HL-60 (cell line): ENCODE measurements at regions not wholly inside any gene's neighbourhood (a gene's known extent, or its start where the extent isn't known, plus 50 kb on each side); places are given as distances from the start of the nearest gene placed in this dataset.

Source experiments
- DNase-seq, 2 experiments: peaks; one replicate each; pipeline ENCODE4 v3.0.0-alpha.2; 2010 to 2020; ENCODE audit warnings: low read depth in 1 of 2, low spot score in 1 of 2
- H3K27ac ChIP-seq: fragments of 250-450 bp; sonication (Bioruptor Pico); replicated peaks from 2 replicates; pipeline ENCODE4 v1.5.1; 2020; ENCODE audit warnings: mild to moderate bottlenecking, moderate library complexity
- H3K27me3 ChIP-seq: fragments of 250-450 bp; sonication (Bioruptor Pico); 2 replicates; pipeline ENCODE4 v1.5.1; 2021; ENCODE audit warnings: mild to moderate bottlenecking, moderate library complexity; ENCODE audit not compliant: insufficient read depth, poor library complexity, severe bottlenecking
- H3K4me3 ChIP-seq: replicated peaks from 2 replicates; pipeline ENCODE4 v1.5.1; 2011; ENCODE audit warnings: mild to moderate bottlenecking, control low read depth, low read length; ENCODE audit not compliant: insufficient read depth
- CTCF ChIP-seq: IDR thresholded peaks from one replicate; pipeline ENCODE4 v1.5.1; 2011; ENCODE audit warnings: low read length, control low read depth, inconsistent platforms; ENCODE audit not compliant: insufficient read depth
- GABPA ChIP-seq: IDR thresholded peaks from 2 replicates; pipeline ENCODE4 v1.6.1; 2012; ENCODE audit warnings: low read depth
- POLR2AphosphoS5 ChIP-seq: IDR thresholded peaks from 2 replicates; pipeline ENCODE4 v1.6.1; 2012; ENCODE audit warnings: low read depth
- REST ChIP-seq: IDR thresholded peaks from 2 replicates; pipeline ENCODE4 v1.6.1; 2012; ENCODE audit warnings: low read depth; ENCODE audit not compliant: insufficient replicate concordance
- SPI1 ChIP-seq: IDR thresholded peaks from 2 replicates; pipeline ENCODE4 v1.6.1; 2012; ENCODE audit warnings: low read depth, mild to moderate bottlenecking, borderline replicate concordance

GRCh38 chr13:71018995-71019394 lies 848.0 kb downstream of the DACH1 start:
- Histone ChIP-seq H3K4me3 (no peak overlapping the region), H3K27me3 (no peaks in the 10 kb centered on the region), H3K27ac (no peak overlapping the region)
- no peak for DNase-seq
- no peak for TF ChIP-seq GABPA
- TF ChIP-seq REST = no peak
- TF ChIP-seq SPI1 = no peak
- TF ChIP-seq CTCF = no peak

- no peak for TF ChIP-seq CTCF
- no peak for TF ChIP-seq SPI1
- TF ChIP-seq POLR2AphosphoS5 = no peak
- TF ChIP-seq GABPA = no peak
- no peak for TF ChIP-seq REST
- Histone ChIP-seq H3K4me3 (no peak overlapping the region), H3K27ac (no peak overlapping the region), H3K27me3 (no peaks in the 10 kb centered on the region)
- no peak for DNase-seq
Observed at GRCh38 chr13:71018544-71018943, 848.5 kb downstream of the DACH1 start.

GRCh38 chr13:71017607-71018006 lies 849.4 kb downstream of the DACH1 start:
- DNase-seq = no peak
- Histone ChIP-seq H3K27ac (no peak overlapping the region), H3K27me3 (no peaks in the 10 kb centered on the region), H3K4me3 (no peak overlapping the region)
- TF ChIP-seq CTCF (no peak), SPI1 (no peak), POLR2AphosphoS5 (no peak), GABPA (no peak), REST (no peak)
